ENCODE measurements at regions not wholly inside any gene's neighbourhood (a gene's known extent, or its start where the extent isn't known, plus 50 kb on each side); places are given as distances from the start of the nearest gene placed in this dataset.

- H3K27ac ChIP-seq (replicated peaks): no peak overlapping the region
- no peak for TF ChIP-seq GABPA (IDR thresholded peaks at IDR 0.05; ENCODE audit: low read depth)
- no peak for TF ChIP-seq SPI1 (IDR thresholded peaks at IDR 0.05; ENCODE audit: borderline replicate concordance, low read depth)
- TF ChIP-seq, protein P1, sequence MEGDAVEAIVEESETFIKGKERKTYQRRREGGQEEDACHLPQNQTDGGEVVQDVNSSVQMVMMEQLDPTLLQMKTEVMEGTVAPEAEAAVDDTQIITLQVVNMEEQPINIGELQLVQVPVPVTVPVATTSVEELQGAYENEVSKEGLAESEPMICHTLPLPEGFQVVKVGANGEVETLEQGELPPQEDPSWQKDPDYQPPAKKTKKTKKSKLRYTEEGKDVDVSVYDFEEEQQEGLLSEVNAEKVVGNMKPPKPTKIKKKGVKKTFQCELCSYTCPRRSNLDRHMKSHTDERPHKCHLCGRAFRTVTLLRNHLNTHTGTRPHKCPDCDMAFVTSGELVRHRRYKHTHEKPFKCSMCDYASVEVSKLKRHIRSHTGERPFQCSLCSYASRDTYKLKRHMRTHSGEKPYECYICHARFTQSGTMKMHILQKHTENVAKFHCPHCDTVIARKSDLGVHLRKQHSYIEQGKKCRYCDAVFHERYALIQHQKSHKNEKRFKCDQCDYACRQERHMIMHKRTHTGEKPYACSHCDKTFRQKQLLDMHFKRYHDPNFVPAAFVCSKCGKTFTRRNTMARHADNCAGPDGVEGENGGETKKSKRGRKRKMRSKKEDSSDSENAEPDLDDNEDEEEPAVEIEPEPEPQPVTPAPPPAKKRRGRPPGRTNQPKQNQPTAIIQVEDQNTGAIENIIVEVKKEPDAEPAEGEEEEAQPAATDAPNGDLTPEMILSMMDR (IDR thresholded peaks at IDR 0.05; ENCODE audit: insufficient read depth, low read length): no peak
- TF ChIP-seq POLR2AphosphoS5 (IDR thresholded peaks at IDR 0.05; ENCODE audit: low read depth): no peak
- no peak for TF ChIP-seq REST (IDR thresholded peaks at IDR 0.05; ENCODE audit: insufficient replicate concordance, low read depth)
- H3K27me3 ChIP-seq (ENCODE audit: insufficient read depth, poor library complexity, severe bottlenecking): no peaks in the 10 kb centered on the region
- DNase-seq (ENCODE audit: low read depth in 1 of 2, low spot score in 1 of 2): no peak
- no peak overlapping the region for H3K4me3 ChIP-seq (replicated peaks; ENCODE audit: insufficient read depth, low read length)
Observed at GRCh38 chr11:80520507-80520887, 1079.7 kb upstream of the TENM4 start.

GRCh38 chr11:80519596-80520506, 1079.0 kb upstream of the TENM4 start:
- Histone ChIP-seq H3K27me3 (ENCODE audit: insufficient read depth, poor library complexity, severe bottlenecking) (no peaks in the 10 kb centered on the region), H3K4me3 (replicated peaks; ENCODE audit: insufficient read depth, low read length) (no peak overlapping the region), H3K27ac (replicated peaks) (no peak overlapping the region)
- DNase-seq (ENCODE audit: low read depth in 1 of 2, low spot score in 1 of 2): no peak
- TF ChIP-seq POLR2AphosphoS5 (IDR thresholded peaks at IDR 0.05; ENCODE audit: low read depth): no peak
- TF ChIP-seq, protein P1 (IDR thresholded peaks at IDR 0.05; ENCODE audit: insufficient read depth, low read length): no peak
- no peak for TF ChIP-seq GABPA (IDR thresholded peaks at IDR 0.05; ENCODE audit: low read depth)
- no peak for TF ChIP-seq REST (IDR thresholded peaks at IDR 0.05; ENCODE audit: insufficient replicate concordance, low read depth)
- TF ChIP-seq SPI1 (IDR thresholded peaks at IDR 0.05; ENCODE audit: borderline replicate concordance, low read depth): no peak

DNA sequence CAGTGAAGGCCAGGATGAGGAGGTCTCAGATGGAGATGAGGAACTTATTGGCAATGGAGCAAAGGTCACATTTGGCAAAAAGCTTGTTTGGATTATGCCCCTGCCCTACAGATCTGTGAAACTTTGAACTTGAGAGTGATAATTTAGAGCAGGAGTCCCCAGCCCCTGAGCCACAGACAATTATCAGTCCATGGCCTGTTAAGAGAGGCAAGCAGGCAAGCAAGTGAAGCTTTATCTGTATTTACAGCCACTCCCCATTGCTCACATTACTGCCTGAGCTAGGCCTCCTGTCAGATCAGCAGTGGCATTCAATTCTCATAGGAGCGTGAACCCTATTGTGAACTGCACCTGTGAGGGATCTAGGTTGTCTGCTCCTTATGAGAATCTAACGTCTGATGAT, 1076.9 kb upstream of the TENM4 start:
- DNase-seq (ENCODE audit: low read depth in 1 of 2, low spot score in 1 of 2): no peak
- TF ChIP-seq REST (IDR thresholded peaks at IDR 0.05; ENCODE audit: insufficient replicate concordance, low read depth): no peak
- no peak for TF ChIP-seq POLR2AphosphoS5 (IDR thresholded peaks at IDR 0.05; ENCODE audit: low read depth)
- TF ChIP-seq, protein P1 (IDR thresholded peaks at IDR 0.05; ENCODE audit: insufficient read depth, low read length): no peak
- TF ChIP-seq SPI1 (IDR thresholded peaks at IDR 0.05; ENCODE audit: borderline replicate concordance, low read depth): no peak
- TF ChIP-seq GABPA (IDR thresholded peaks at IDR 0.05; ENCODE audit: low read depth): no peak

More for the DNA sequence above, 1076.9 kb upstream of the TENM4 start:
- H3K27me3 ChIP-seq (ENCODE audit: insufficient read depth, poor library complexity, severe bottlenecking): no peaks in the 10 kb centered on the region
- H3K4me3 ChIP-seq (replicated peaks; ENCODE audit: insufficient read depth, low read length): no peak overlapping the region
- no peak overlapping the region for H3K27ac ChIP-seq (replicated peaks)

Data from HL-60 (cell line).